ENCODE measurements at regions not wholly inside any gene's neighbourhood (a gene's known extent, or its start where the extent isn't known, plus 50 kb on each side); places are given as distances from the start of the nearest gene placed in this dataset.

- CTCF ChIA-PET: no interaction called here
- Histone ChIP-seq H4K20me1 (ENCODE audit: insufficient read depth) (no peaks in the 10 kb centered on the region), H3K9ac (no peak overlapping the region), H3K9me2 (no peaks in the 10 kb centered on the region), H2AFZ (ENCODE audit: low read depth) (no peak overlapping the region), H3K9me3 (no peaks in the 10 kb centered on the region), H3K4me3 (ENCODE audit: low read depth in 2 of 2, low read length in 1 of 2) (no peak overlapping the region), H3K79me2 (ENCODE audit: insufficient read depth) (no peaks in the 10 kb centered on the region), H3K36me3 (replicated peaks in 1 of 2; ENCODE audit: control insufficient read depth in 1 of 2, insufficient read depth in 2 of 2, low read length in 1 of 2) (no peaks in the 10 kb centered on the region), H3K4me2 (no peak overlapping the region), H3K27ac (ENCODE audit: low read depth in 2 of 2, low read length in 1 of 2) (no peak overlapping the region), H3K4me1 (ENCODE audit: control insufficient read depth in 1 of 2, insufficient read depth in 2 of 2, low read depth in 1 of 2, low read length in 1 of 2) (no peaks in the 10 kb centered on the region), H3K27me3 (ENCODE audit: insufficient read depth) (no peaks in the 10 kb centered on the region), H3F3A (replicated peaks; ENCODE audit: insufficient read depth) (no peaks in the 10 kb centered on the region)
- no peak for DNase-seq
- no peak for TF ChIP-seq EZH2phosphoT487 (IDR thresholded peaks at IDR 0.05; ENCODE audit: borderline replicate concordance, low read depth)
- no peak for TF ChIP-seq USF1 (IDR thresholded peaks at IDR 0.05; ENCODE audit: borderline replicate concordance, low read depth)
- no peak for TF ChIP-seq POLR2AphosphoS5 (IDR thresholded peaks at IDR 0.05; ENCODE audit: low read depth, low read length)
- TF ChIP-seq RAD21 (IDR thresholded peaks at IDR 0.05; ENCODE audit: low read length): no peak
- TF ChIP-seq MEF2A (IDR thresholded peaks at IDR 0.05; ENCODE audit: borderline replicate concordance, low read depth): no peak
- POLR2A ChIA-PET: no interaction called here
These were observed 1571.7 kb upstream of the NUDT12 start for GRCh38 chr5:105134328-105134727.

- H3F3A ChIP-seq (replicated peaks; ENCODE audit: insufficient read depth): no peaks in the 10 kb centered on the region
- H2AFZ ChIP-seq (ENCODE audit: low read depth): no peak overlapping the region
- no peak overlapping the region for H3K4me2 ChIP-seq
- H3K36me3 ChIP-seq (replicated peaks in 1 of 2; ENCODE audit: control insufficient read depth in 1 of 2, insufficient read depth in 2 of 2, low read length in 1 of 2): no peaks in the 10 kb centered on the region
- no peak overlapping the region for H3K27ac ChIP-seq (ENCODE audit: low read depth in 2 of 2, low read length in 1 of 2)
- no peaks in the 10 kb centered on the region for H3K4me1 ChIP-seq (ENCODE audit: control insufficient read depth in 1 of 2, insufficient read depth in 2 of 2, low read depth in 1 of 2, low read length in 1 of 2)
- no peak overlapping the region for H3K9ac ChIP-seq
- ChIA-PET POLR2A (no interaction called here), CTCF (no interaction called here)
- H3K79me2 ChIP-seq (ENCODE audit: insufficient read depth): no peaks in the 10 kb centered on the region
- no peaks in the 10 kb centered on the region for H3K9me2 ChIP-seq
- 67% methylated on average over 3 of the region's 3 CpGs for WGBS (ENCODE audit: low lambda C conversion rate)
- H3K4me3 ChIP-seq (ENCODE audit: low read depth in 2 of 2, low read length in 1 of 2): no peak overlapping the region
- no peaks in the 10 kb centered on the region for H3K27me3 ChIP-seq (ENCODE audit: insufficient read depth)
- no peaks in the 10 kb centered on the region for H3K9me3 ChIP-seq
- no peaks in the 10 kb centered on the region for H4K20me1 ChIP-seq (ENCODE audit: insufficient read depth)
- TF ChIP-seq CTCF (IDR thresholded peaks at IDR 0.05) (no peak), USF2 (IDR thresholded peaks at IDR 0.05; ENCODE audit: borderline replicate concordance, low read depth, low read length) (no peak), POLR2AphosphoS5 (IDR thresholded peaks at IDR 0.05; ENCODE audit: low read depth, low read length) (no peak), TCF12 (IDR thresholded peaks at IDR 0.05) (no peak), YY1 (IDR thresholded peaks at IDR 0.05; ENCODE audit: low read depth) (no peak)
- DNase-seq: no peak
These were observed 1570.5 kb upstream of the NUDT12 start for GRCh38 chr5:105133087-105133486.

GRCh38 chr5:105132581-105132980, 1570.0 kb upstream of the NUDT12 start:
- DNase-seq: no peak
- Histone ChIP-seq H2AFZ (ENCODE audit: low read depth) (no peak overlapping the region), H3K4me3 (ENCODE audit: low read depth in 2 of 2, low read length in 1 of 2) (no peak overlapping the region), H3K27me3 (ENCODE audit: insufficient read depth) (no peaks in the 10 kb centered on the region), H3K36me3 (replicated peaks in 1 of 2; ENCODE audit: control insufficient read depth in 1 of 2, insufficient read depth in 2 of 2, low read length in 1 of 2) (no peaks in the 10 kb centered on the region), H4K20me1 (ENCODE audit: insufficient read depth) (no peaks in the 10 kb centered on the region), H3K4me1 (ENCODE audit: control insufficient read depth in 1 of 2, insufficient read depth in 2 of 2, low read depth in 1 of 2, low read length in 1 of 2) (no peaks in the 10 kb centered on the region), H3K9ac (no peak overlapping the region), H3F3A (replicated peaks; ENCODE audit: insufficient read depth) (no peaks in the 10 kb centered on the region), H3K4me2 (no peak overlapping the region), H3K9me3 (no peaks in the 10 kb centered on the region), H3K27ac (ENCODE audit: low read depth in 2 of 2, low read length in 1 of 2) (no peak overlapping the region), H3K9me2 (no peaks in the 10 kb centered on the region), H3K79me2 (ENCODE audit: insufficient read depth) (no peaks in the 10 kb centered on the region)
- ChIA-PET CTCF (no interaction called here), POLR2A (no interaction called here)
- 47% methylated on average over 1 of the region's 1 CpG for WGBS (ENCODE audit: low lambda C conversion rate)
- TF ChIP-seq GATA2 (CRISPR knock-in tag; IDR thresholded peaks at IDR 0.05) (no peak), SMC3 (IDR thresholded peaks at IDR 0.05; ENCODE audit: low read depth, low read length) (no peak), ZBTB33 (IDR thresholded peaks at IDR 0.05; ENCODE audit: borderline replicate concordance, low read depth) (no peak), ELF1 (IDR thresholded peaks at IDR 0.05) (no peak), CTCF (IDR thresholded peaks at IDR 0.05) (no peak), POLR2AphosphoS5 (IDR thresholded peaks at IDR 0.05; ENCODE audit: low read depth, low read length) (no peak), MAX (IDR thresholded peaks at IDR 0.05; ENCODE audit: low read depth) (no peak), MEF2A (IDR thresholded peaks at IDR 0.05; ENCODE audit: borderline replicate concordance, low read depth) (no peak), FOSL2 (IDR thresholded peaks at IDR 0.05; ENCODE audit: borderline replicate concordance, low read depth) (no peak)
